Peyer's patch (tissue), 4 donors: ENCODE measurements at regions not wholly inside any gene's neighbourhood (a gene's known extent, or its start where the extent isn't known, plus 50 kb on each side); places are given as distances from the start of the nearest gene placed in this dataset.

Experiments used
- CTCF ChIP-seq, 6 experiments: fragments of 450-650 bp in 4 of 6; fragments of 200-600 bp in 2 of 6; sonication (generic) in 1 of 6; IDR thresholded peaks; one replicate each; pipeline ENCODE4 v1.5.1; 2017 to 2019; ENCODE audit warnings: antibody characterized with exemption in 6 of 6, mild to moderate bottlenecking in 3 of 6, moderate library complexity in 1 of 6
- POLR2A ChIP-seq, 2 donors: fragments of 450-650 bp; IDR thresholded peaks; one replicate each; pipeline ENCODE4 v1.5.1; 2017; ENCODE audit warnings: antibody characterized with exemption in 2 of 2, mild to moderate bottlenecking in 2 of 2, moderate library complexity in 2 of 2

GRCh38 chr11:91563176-91563575 is 661.4 kb upstream of the FAT3 start:
- TF ChIP-seq CTCF (IDR thresholded peaks at IDR 0.05) (no peak), POLR2A (IDR thresholded peaks at IDR 0.05) (no peak)
